ENCODE measurements at regions not wholly inside any gene's neighbourhood (a gene's known extent, or its start where the extent isn't known, plus 50 kb on each side); places are given as distances from the start of the nearest gene placed in this dataset.

- no peak overlapping the region for H3K4me2 ChIP-seq (replicated peaks; ENCODE audit: low read depth, low read length, poor library complexity, severe bottlenecking)
- Mint-ChIP-seq H3K4me1 (no peaks in the 10 kb centered on the region), H3K27ac (no peak overlapping the region), H3K9me3 (ENCODE audit: insufficient read depth) (no peaks in the 10 kb centered on the region), H3K4me3 (no peak overlapping the region), H3K27me3 (peaks cover 7% of the 10 kb centered on the region)
- H3K9ac ChIP-seq (ENCODE audit: low read length) = no peak overlapping the region
- intact Hi-C loops (cut with micrococcal nuclease) = no loop called here
- H2AFZ ChIP-seq (ENCODE audit: insufficient read depth, low read depth, low read length, poor library complexity, severe bottlenecking) = no peak overlapping the region
- H3K9me3 ChIP-seq (ENCODE audit: control extremely low read depth in 1 of 3, control insufficient read depth in 2 of 3, insufficient read depth in 1 of 3, low read length in 2 of 3) = no peaks in the 10 kb centered on the region
- 17% methylated on average over 1 of the region's 1 CpG for WGBS (ENCODE audit: insufficient coverage)
- H3K4me1 ChIP-seq (ENCODE audit: control insufficient read depth in 2 of 2, insufficient read depth in 2 of 2, low read length in 2 of 2) = no peaks in the 10 kb centered on the region
- CTCF ChIA-PET = interaction anchor here (0.7 to 0.9 kb wide), 2 partner anchors 17 to 20 kb away, joined by 3 to 4 read pairs; no protein-coding TSS in a partner anchor
- DNase-seq (no peak), ATAC-seq (ENCODE audit: low read depth) (no peak)
- H3K36me3 ChIP-seq (replicated peaks in 1 of 2; ENCODE audit: control extremely low read depth in 1 of 2, control insufficient read depth in 1 of 2, extremely low read depth in 1 of 2, insufficient read depth in 2 of 2, low read length in 1 of 2) = no peaks in the 10 kb centered on the region
- H3K27me3 ChIP-seq (replicated peaks in 1 of 4; ENCODE audit: control extremely low read depth in 1 of 4, control insufficient read depth in 3 of 4, insufficient read depth in 4 of 4, low read length in 3 of 4) = peaks cover 0 to 3% (median 0%) of the 10 kb centered on the region in 4 experiments
- H3K27ac ChIP-seq (ENCODE audit: low read length in 2 of 2) = no peak overlapping the region
- no peaks in the 10 kb centered on the region for H3K79me2 ChIP-seq (ENCODE audit: control insufficient read depth, insufficient read depth, low read length)
- TF ChIP-seq EZH2 (IDR thresholded peaks at IDR 0.05; ENCODE audit: borderline replicate concordance, insufficient read depth, low read depth, low read length, poor library complexity, severe bottlenecking) = no peak
- no peak for TF ChIP-seq CTCF (IDR thresholded peaks at IDR 0.05)
- no peak overlapping the region for H3K4me3 ChIP-seq (ENCODE audit: control extremely low read depth in 1 of 5, extremely low read depth in 1 of 5, insufficient read depth in 1 of 5, low read depth in 2 of 5, low read length in 4 of 5)
- POLR2A ChIA-PET = no interaction called here
- no peaks in the 10 kb centered on the region for H4K20me1 ChIP-seq (ENCODE audit: control insufficient read depth, insufficient read depth, low read length, poor library complexity, severe bottlenecking)
These were observed 597.0 kb downstream of the ETNK1 start for GRCh38 chr12:23221926-23222325.

GRCh38 chr12:23222801-23223200, 597.8 kb downstream of the ETNK1 start:
- POLR2A ChIA-PET = no interaction called here
- H3K36me3 ChIP-seq (replicated peaks in 1 of 2; ENCODE audit: control extremely low read depth in 1 of 2, control insufficient read depth in 1 of 2, extremely low read depth in 1 of 2, insufficient read depth in 2 of 2, low read length in 1 of 2) = no peaks in the 10 kb centered on the region
- H3K9me3 Mint-ChIP-seq (ENCODE audit: insufficient read depth) = no peaks in the 10 kb centered on the region
- H3K79me2 ChIP-seq (ENCODE audit: control insufficient read depth, insufficient read depth, low read length) = no peaks in the 10 kb centered on the region
- H3K4me3 Mint-ChIP-seq = no peak overlapping the region
- TF ChIP-seq EZH2 (IDR thresholded peaks at IDR 0.05; ENCODE audit: borderline replicate concordance, insufficient read depth, low read depth, low read length, poor library complexity, severe bottlenecking) (no peak), CTCF (IDR thresholded peaks at IDR 0.05) (no peak)
- no peak overlapping the region for H3K9ac ChIP-seq (ENCODE audit: low read length)
- peaks cover 0 to 3% (median 0%) of the 10 kb centered on the region in 4 experiments for H3K27me3 ChIP-seq (replicated peaks in 1 of 4; ENCODE audit: control extremely low read depth in 1 of 4, control insufficient read depth in 3 of 4, insufficient read depth in 4 of 4, low read length in 3 of 4)
- intact Hi-C loops (cut with micrococcal nuclease) = no loop called here
- no peaks in the 10 kb centered on the region for H4K20me1 ChIP-seq (ENCODE audit: control insufficient read depth, insufficient read depth, low read length, poor library complexity, severe bottlenecking)
- no peak overlapping the region for H3K27ac ChIP-seq (ENCODE audit: low read length in 2 of 2)
- no peaks in the 10 kb centered on the region for H3K9me3 ChIP-seq (ENCODE audit: control extremely low read depth in 1 of 3, control insufficient read depth in 2 of 3, insufficient read depth in 1 of 3, low read length in 2 of 3)
- H3K4me1 Mint-ChIP-seq = no peaks in the 10 kb centered on the region
- no peak overlapping the region for H3K27ac Mint-ChIP-seq
- no peak overlapping the region for H3K4me3 ChIP-seq (ENCODE audit: control extremely low read depth in 1 of 5, extremely low read depth in 1 of 5, insufficient read depth in 1 of 5, low read depth in 2 of 5, low read length in 4 of 5)
- H3K4me2 ChIP-seq (replicated peaks; ENCODE audit: low read depth, low read length, poor library complexity, severe bottlenecking) = no peak overlapping the region
- peaks cover 7% of the 10 kb centered on the region for H3K27me3 Mint-ChIP-seq
- H3K4me1 ChIP-seq (ENCODE audit: control insufficient read depth in 2 of 2, insufficient read depth in 2 of 2, low read length in 2 of 2) = no peaks in the 10 kb centered on the region
- DNase-seq (no peak), ATAC-seq (ENCODE audit: low read depth) (no peak)
- 100% methylated on average over 1 of the region's 3 CpGs for WGBS (ENCODE audit: insufficient coverage)
- CTCF ChIA-PET = no interaction called here
- no peak overlapping the region for H2AFZ ChIP-seq (ENCODE audit: insufficient read depth, low read depth, low read length, poor library complexity, severe bottlenecking)

Data from B cell (primary cell).